ENCODE measurements at regions not wholly inside any gene's neighbourhood (a gene's known extent, or its start where the extent isn't known, plus 50 kb on each side); places are given as distances from the start of the nearest gene placed in this dataset.
A peak's percentile ranks its signal among the peaks of the same experiment; 100 is the strongest.
"Not testable (repeated sequence)": the region's sequence is repeated elsewhere in the genome, so short reads cannot be mapped to it uniquely, and the experiment has no call there.

DNA sequence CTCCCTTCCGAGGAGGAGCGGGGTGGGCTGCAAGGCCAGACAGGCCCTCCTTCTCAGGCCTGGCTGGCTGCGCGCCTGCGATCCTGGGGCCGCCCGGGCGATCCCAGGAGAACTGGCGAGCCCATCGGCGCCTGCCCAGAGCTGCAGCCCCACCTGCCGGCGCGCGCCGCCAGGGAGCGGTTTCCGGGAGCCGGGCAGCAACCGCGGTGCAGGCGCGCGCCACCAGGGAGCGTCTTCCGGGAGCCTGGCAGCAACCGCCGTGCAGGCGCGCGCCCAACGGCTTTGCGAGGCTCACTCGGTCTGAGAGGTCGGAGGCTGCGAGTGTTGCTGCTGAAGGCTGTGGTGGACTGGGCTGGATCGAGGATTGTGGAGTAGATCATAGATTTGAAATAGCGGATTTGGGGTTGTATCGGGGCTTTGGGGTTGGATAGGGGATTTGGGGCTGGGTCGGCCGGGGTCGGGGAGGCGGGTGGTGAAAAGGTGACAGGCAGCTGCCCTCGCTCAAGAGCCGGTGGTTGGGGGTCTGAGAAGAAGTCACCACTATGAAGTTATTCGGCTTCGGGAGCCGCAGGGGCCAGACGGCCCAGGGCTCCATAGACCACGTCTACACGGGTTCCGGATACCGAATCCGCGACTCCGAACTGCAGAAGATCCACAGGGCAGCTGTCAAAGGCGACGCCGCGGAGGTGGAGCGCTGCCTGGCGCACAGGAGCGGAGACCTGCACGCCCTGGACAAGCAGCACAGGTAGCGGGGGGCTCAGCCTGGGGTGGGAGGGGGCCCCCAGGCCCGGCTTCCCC, 668.9 kb downstream of the SPATA31A6 start:
- TF ChIP-seq, protein P1, sequence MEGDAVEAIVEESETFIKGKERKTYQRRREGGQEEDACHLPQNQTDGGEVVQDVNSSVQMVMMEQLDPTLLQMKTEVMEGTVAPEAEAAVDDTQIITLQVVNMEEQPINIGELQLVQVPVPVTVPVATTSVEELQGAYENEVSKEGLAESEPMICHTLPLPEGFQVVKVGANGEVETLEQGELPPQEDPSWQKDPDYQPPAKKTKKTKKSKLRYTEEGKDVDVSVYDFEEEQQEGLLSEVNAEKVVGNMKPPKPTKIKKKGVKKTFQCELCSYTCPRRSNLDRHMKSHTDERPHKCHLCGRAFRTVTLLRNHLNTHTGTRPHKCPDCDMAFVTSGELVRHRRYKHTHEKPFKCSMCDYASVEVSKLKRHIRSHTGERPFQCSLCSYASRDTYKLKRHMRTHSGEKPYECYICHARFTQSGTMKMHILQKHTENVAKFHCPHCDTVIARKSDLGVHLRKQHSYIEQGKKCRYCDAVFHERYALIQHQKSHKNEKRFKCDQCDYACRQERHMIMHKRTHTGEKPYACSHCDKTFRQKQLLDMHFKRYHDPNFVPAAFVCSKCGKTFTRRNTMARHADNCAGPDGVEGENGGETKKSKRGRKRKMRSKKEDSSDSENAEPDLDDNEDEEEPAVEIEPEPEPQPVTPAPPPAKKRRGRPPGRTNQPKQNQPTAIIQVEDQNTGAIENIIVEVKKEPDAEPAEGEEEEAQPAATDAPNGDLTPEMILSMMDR (IDR thresholded peaks at IDR 0.05): peak in 1 of 3 experiments; percentile 24
- TF ChIP-seq POLR2A (IDR thresholded peaks at IDR 0.05; ENCODE audit: low read depth); POLR2AphosphoS5 (IDR thresholded peaks at IDR 0.05); EP300 (IDR thresholded peaks at IDR 0.05): not testable (repeated sequence)

Data from esophagus muscularis mucosa (tissue), 4 donors.